CD4-positive, alpha-beta T cell treated with Interleukin-12 subunit alpha and Interleukin-12 subunit beta, for 1 hour (primary cell): ENCODE measurements at regions not wholly inside any gene's neighbourhood (a gene's known extent, or its start where the extent isn't known, plus 50 kb on each side); places are given as distances from the start of the nearest gene placed in this dataset.
A peak's percentile ranks its signal among the peaks of the same experiment; 100 is the strongest.

ENCODE experiments used
- DNase-seq: peaks from one replicate; pipeline ENCODE4 v3.0.0-alpha.2; 2020

DNA sequence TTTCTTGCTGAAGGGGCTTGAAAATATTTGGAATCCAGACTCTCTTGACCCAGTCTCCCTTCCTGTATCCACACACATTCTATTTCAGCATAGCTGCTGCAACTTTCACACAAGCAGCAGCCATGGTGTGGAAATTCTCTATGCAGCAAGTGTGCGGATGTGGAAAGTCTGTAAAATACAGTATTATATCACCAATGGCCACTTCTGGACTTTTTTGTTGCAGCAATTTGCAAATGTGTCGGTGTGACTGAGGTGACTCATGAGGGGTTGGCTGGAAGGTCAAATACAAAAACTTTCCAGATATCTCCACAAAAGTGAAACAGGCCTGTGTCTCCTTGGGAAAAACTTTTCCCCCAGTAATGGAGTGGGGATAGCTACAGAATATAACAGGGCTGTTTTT lies 299.3 kb upstream of the GYPC start:
- DNase-seq = no peak

GRCh38 chr2:126358122-126358521 lies 297.8 kb upstream of the GYPC start:
- no peak for DNase-seq

GRCh38 chr2:126359494-126359893 lies 296.5 kb upstream of the GYPC start:
- DNase-seq = peak; percentile 13

GRCh38 chr2:126367361-126367760 lies 288.6 kb upstream of the GYPC start:
- DNase-seq = no peak

GRCh38 chr2:126368758-126369157 lies 287.2 kb upstream of the GYPC start:
- no peak for DNase-seq

- DNase-seq = no peak
Measured at GRCh38 chr2:126370201-126370600, 285.8 kb upstream of the GYPC start.

DNA sequence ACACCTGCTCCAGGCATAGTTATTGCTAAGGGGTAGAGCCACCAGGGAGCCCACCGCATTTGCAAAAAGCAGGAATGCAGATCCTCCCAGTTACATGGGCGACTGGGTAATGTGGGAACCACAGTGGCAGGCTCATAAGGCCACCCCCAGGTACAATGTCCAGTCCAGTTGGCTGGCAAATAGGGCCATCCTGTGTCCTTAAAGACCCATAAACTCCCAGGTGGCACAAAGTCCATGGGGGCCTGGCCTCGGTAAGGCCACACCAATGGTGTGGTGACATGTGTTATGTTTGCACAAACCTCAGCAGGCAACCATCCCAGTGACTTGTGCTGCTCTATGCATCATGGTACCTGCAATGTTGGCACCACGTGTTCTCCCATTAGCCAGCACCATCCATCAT lies 283.6 kb upstream of the GYPC start:
- no peak for DNase-seq

- DNase-seq = no peak
Measured at GRCh38 chr2:126378176-126378575, 277.8 kb upstream of the GYPC start.

DNA sequence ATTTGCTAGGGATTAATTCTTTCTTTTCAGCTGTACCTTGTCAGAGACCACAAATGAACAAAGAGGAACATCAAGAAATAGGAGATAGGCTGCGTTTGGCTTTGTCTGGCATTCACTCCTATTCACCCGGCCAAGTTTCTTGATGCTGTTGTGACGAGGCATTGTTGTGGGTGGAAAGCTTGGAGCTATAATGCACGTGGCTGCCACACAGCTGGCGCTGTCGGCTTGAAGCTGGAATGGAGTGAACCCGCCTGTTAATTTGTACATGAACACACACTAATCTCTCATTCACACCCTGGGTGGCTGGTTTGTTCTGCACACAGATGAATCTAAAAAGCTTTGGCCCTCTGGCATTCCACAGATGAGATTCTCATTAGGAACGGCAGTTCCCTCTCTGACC lies 274.9 kb upstream of the GYPC start:
- no peak for DNase-seq

DNA sequence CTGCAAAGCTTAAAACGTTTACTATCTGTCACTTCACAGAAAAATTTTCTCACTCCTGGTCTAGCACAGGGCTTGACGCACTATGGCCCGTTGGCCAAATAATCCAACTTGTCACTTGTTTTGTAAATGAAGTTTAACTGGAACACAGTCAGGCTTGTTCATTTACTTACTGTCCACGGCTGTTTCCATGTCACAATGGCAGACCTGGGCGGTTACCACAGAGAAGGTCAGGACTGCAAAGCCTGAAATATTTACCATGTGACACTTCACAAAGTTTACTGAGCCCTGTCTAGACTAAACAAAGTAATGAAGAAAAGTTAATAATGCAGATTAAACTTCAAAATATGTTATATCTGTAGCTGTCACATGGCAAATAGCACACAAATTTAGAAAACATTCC lies 273.0 kb upstream of the GYPC start:
- DNase-seq = no peak

DNA sequence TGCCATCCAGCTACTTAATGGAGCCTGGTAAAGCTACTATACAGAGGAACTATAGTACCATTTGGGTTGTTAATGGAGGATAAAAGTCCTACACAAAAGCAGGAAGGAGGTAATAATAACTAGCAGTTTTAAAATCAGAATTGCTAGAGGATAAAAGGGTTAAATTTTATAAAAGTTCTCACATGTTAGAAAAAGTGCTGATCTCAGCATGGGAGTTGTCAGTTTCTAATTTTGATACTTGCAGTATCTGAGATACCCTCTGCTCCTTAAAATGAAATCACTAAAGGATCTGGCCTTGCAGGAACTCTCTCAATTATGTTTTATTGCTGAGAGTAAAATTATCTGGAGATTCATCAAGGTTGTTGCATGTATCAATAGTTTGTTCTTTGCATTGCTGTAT lies 272.2 kb upstream of the GYPC start:
- no peak for DNase-seq

GRCh38 chr2:126385441-126385840 lies 270.5 kb upstream of the GYPC start:
- DNase-seq = no peak

DNA sequence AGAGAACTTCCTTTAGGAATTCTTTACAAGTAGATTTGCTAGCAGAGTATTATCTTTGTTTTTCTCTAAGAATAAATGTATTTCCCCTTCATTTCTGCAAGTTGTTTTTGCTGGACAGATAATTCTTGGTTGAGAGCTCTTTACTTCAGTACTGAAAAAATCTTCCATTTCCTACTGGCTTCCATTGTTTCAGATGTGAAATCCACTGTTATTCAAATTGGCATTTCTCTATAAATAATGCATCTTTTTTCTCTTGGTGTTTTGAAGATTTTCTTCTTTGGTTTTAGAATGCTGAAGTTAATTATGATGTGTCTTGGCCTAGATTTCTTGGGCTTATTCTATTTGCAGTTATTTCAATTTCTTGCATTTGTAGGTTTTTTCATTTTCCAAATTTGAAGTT lies 270.0 kb upstream of the GYPC start:
- no peak for DNase-seq

DNA sequence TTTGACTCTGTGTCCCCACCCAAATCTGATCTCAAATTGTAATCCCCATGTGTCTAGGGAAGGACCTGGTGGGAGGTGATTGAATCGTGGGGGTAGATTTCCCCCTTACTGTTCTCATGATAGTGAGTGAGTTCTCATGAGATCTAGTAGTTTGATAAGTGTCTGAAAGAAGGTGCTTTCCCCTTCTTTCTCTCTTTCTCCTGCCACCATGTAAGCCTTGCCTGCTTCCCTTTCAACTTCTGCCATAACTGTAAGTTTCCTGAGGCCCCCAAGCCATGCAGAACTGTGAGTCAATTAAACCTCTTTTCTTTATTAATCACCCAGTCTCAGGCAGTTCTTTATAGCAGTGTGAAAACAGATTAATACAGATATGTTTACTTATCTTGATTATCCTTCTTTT lies 266.5 kb upstream of the GYPC start:
- no peak for DNase-seq

GRCh38 chr2:126392889-126393288 lies 263.1 kb upstream of the GYPC start:
- no peak for DNase-seq

GRCh38 chr2:126399001-126399400 lies 257.0 kb upstream of the GYPC start:
- DNase-seq = peak; percentile 12

DNA sequence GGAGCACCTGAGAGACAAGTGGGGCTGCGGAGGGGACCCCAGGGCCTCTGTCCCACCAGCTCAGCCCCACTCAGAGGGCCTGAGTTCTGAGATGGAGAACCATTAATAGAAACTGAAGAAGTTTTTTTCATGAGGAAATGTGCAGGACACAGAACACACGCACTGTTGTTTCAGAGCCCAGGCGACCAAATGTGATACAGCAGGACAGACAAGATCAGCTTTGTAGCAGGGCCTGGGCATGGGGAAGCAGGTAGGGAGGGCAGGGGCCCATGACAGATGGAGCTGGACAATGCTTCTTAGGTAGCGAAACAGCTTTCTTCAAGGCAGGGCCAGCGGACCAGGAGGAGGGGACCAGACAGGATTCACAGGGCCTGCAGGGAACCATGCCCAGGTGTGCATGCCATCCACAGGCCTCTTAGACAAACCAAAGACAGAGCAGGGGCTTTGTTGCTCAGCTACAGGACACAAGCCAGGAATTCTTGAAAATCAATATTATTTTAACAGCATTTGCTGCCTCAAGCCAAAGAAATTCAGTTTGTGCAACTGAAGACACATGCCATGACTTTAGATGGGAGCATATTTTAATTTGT lies 252.8 kb upstream of the GYPC start:
- DNase-seq = no peak

DNA sequence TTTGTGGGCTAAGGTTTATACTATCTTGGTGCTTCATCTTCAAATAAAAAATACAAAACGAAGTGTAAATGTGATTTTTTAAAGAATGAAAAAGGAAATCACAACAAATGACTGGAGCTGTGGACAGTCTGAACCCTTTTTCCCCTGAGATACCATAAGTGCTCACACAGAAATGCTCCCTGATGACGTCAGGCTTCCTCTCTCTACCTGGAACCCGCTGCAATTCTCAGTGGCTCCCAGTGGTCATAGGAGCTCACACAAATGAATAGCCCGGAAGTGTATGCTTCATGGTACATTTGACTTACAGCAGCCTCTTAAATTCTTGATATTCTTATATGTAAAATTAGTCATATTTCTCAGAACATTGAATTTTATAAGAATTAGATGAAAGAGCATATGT lies 249.7 kb upstream of the GYPC start:
- DNase-seq = no peak

GRCh38 chr2:126408671-126409070 lies 247.3 kb upstream of the GYPC start:
- DNase-seq = no peak

DNA sequence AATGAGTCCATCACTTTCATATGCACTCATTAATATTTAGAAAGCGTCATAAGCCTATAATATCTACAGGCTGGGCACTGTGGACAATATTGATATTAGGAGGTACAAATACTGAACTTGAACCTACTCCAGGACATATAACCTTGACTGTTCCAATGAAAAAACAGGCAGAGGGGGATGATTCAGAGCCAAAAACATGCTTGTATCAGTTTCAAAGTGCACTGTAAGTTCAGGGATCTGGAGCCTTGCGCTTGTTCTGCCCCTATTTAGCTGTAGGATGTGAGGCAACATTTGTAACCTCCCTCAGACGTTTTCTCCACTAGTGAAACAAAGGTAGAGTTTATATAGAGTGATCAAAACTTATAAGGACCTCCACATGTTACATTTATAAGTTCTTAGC lies 246.1 kb upstream of the GYPC start:
- no peak for DNase-seq

- peak; percentile 2 for DNase-seq
Measured at GRCh38 chr2:126413079-126413478, 242.9 kb upstream of the GYPC start.

- DNase-seq = no peak
Measured at GRCh38 chr2:126419403-126419802, 236.6 kb upstream of the GYPC start.

DNA sequence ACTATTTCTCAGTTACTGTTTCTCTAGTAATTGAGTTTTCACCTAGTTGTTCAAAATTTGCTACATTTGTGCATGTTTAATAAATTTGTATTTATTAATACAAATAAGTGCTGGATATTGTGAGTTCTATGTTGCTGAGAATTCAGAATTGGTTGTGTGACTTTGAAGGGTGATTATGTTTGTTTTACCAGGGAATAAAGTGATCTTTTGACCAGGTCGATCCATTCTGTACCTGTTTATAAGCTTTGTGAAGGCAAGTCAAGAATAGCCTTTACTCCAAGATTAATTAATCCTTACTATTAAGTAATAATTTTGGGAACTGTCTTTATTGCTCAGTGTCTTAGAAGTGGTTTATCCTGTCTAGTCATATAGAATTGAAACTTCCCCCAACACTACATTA lies 230.0 kb upstream of the GYPC start:
- DNase-seq = no peak

DNA sequence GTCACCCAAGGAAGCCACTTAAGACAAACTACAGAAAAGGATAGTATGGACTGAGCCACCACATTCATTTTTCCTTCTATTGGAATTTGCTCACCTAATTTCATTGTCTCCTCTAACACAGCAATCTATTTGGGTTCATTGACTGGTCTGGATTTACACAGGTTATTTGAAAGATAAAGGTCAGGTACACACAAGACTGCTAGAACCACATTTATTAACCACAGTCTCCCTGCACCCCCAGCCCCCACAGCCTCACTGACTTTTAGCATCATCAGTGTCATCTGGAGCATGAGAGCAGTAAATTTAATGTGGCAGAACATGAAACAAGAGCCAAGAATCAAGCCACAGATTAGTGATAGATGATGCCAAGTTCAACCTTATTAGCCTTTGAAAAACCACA lies 226.9 kb upstream of the GYPC start:
- no peak for DNase-seq

DNA sequence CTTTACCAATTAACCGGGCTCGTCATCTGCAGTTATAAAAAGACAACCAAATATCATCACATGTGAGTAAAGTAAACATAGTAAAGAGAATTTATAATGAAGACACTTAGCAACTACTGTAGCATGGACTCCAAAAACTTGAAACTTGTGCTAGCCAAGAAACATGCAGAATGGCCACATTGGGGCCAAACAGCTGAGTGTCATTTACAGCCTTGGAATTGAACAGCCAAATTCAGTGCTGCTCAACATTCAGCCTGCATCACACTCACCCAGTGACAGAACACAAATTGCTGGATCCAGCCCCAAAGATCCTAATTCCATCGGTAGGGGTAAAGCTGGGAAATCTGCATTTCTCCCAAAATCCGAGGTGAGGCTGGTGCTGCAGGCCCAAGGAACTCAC lies 224.8 kb upstream of the GYPC start:
- DNase-seq = no peak

GRCh38 chr2:126436411-126436810 lies 219.5 kb upstream of the GYPC start:
- no peak for DNase-seq
